GM18508 (cell line): ENCODE measurements at regions not wholly inside any gene's neighbourhood (a gene's known extent, or its start where the extent isn't known, plus 50 kb on each side); places are given as distances from the start of the nearest gene placed in this dataset.

Experiments used
- ATAC-seq: cut with Tn5 transposase; IDR thresholded peaks from one replicate; pipeline ENCODE4 v1.9.1; 2021; ENCODE audit warnings: moderate number of reproducible peaks; ENCODE audit not compliant: insufficient read depth, unreplicated experiment

DNA sequence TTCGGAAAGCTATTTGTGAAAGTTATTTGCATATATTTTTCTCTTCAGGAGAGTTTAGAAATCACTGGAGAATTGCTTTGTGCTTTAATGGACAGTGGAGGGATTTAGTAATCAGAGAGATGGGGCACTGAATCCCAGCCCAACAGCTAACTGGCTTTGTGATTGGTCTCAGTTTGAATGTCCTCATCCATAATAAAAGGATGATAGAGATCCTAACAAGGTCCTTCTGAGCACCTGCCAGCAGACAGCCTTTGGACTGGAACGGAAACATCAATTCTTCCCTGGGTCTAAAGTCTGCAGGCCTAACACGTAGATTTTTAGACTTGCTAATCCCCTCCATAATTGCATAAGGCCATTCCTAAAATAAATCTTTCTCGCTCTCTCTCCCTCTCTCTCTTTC lies 112.0 kb upstream of the ADAMTS5 start:
- ATAC-seq: no peak

GRCh38 chr21:27077501-27077900 lies 110.6 kb upstream of the ADAMTS5 start:
- ATAC-seq: no peak

DNA sequence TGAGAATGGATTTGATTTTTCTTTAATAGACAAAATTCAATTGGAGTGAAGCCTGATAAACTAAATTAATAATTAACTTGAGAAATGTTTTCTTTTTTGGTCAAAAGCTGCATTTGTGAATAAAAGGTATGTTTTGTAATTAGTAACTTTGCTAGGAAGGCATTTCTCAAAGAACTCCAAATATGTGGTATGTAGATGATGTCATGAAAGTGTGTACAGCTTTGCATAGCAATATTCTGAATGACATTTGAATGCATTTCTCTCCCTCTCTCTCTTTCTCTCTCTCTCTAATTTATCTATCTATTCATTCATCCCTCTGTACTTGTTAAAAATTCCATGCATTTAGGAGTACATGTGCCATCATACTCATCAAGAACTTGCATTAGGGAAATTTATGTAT lies 109.1 kb upstream of the ADAMTS5 start:
- ATAC-seq: no peak

DNA sequence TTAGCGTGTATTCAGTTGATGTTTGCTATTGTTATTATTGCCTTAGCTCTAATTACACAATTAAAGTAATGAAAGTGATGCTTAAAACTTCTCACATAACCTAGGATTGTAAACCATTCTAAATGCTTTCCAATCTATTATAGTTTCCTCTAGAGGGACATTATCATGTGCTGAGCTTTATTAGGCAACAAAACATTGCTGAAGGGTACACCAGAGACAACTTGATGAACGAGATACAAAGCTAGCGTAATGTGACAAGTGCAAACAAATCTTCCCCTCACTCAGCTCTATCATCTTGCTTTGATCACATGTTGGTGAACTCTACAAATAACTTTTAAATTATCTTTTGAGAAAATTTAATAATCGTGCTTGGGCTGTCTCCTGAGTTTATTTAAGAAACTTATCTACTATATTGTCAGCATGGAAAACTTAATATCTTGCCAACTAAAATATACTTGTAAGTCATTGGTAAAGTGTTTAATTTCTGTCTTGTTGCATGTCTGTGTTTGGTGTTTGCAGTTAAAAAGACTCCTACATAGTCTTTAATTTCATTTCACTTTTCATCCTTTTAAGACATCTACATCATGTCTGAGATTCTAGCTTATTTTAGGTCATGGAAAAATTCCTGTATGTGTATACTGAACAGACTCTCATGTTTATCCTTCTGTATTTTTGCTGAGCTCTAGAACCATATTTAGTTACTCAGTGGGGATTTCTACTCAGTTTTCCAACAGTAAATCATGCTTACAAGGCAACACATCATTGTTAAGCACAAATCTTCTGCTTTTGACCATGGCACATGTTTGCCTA lies 104.2 kb upstream of the ADAMTS5 start:
- ATAC-seq: no peak

- ATAC-seq: no peak
Measured at GRCh38 chr21:27068811-27069210, 101.9 kb upstream of the ADAMTS5 start.

GRCh38 chr21:27067226-27067625 lies 100.3 kb upstream of the ADAMTS5 start:
- ATAC-seq: no peak

DNA sequence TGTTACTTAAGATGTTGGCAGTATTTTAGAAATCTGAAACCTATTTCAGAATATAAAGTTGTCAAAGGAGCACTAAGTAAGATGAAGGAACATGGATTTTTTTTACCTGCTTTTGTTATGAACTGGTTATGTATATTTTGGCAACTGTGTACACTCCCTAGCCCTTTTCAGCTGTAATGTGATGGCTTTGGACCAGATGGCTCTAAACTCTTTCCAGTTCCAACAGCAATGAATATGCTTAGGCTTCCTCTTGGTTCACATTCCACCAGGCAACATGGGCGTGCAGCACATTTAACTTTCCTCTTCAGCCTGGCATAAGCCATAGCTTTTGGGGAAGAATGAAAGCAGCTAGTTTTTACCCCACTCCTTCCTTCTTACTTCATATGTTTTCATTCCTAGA lies 95.6 kb upstream of the ADAMTS5 start:
- no peak for ATAC-seq

- ATAC-seq: no peak
Measured at GRCh38 chr21:27061770-27062169, 94.9 kb upstream of the ADAMTS5 start.

- no peak for ATAC-seq
Measured at GRCh38 chr21:27060190-27060589, 93.3 kb upstream of the ADAMTS5 start.

- ATAC-seq: no peak
Measured at GRCh38 chr21:27058673-27059605, 92.1 kb upstream of the ADAMTS5 start.

DNA sequence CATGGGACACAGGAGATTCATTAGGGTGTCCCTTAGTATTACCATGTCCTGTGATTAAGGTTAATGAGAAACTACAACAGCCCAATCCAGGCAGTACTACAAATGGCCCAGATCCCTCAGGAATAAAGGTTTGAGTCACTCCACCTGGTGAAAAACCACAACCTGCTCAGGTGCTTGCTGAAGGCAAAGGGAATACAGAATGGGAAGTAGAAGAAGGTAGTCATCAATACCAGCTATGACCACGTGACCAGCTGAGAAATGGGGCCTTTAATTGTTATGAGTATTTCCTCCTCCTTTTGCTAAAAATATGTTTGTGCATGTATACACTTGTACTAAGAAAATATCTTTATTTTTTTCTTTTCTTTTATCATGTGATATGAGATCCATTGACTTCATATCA lies 91.1 kb upstream of the ADAMTS5 start:
- no peak for ATAC-seq

DNA sequence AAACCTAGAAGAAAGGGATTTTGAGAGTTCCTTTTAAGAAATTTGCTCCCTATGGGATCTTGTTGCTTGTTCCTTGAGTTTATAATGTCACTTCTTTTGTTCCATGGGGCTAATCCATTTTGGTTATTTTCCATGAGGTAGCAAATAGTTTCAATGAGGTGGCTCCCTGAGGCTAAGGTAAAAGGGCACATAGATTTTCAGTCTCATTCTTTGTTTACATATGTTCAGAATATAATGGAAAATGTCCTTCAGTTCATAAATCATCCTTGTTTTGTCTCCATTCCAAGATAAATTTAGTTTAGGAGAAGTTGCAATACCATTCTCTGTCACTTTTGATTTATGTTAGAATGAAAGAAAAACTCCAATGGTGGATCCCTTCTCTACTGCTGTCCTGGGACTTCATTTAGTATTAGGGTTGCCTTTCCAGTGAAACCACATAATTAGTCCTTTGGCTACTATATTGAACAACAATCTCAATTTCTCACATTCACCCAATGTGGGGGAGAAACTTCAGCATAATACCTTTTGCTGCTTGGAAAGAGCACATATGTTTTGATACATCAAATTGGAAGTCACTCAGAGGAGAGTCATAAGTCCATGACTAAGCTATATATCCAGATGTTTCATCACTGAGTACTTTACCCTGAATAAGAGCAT lies 80.9 kb upstream of the ADAMTS5 start:
- no peak for ATAC-seq

DNA sequence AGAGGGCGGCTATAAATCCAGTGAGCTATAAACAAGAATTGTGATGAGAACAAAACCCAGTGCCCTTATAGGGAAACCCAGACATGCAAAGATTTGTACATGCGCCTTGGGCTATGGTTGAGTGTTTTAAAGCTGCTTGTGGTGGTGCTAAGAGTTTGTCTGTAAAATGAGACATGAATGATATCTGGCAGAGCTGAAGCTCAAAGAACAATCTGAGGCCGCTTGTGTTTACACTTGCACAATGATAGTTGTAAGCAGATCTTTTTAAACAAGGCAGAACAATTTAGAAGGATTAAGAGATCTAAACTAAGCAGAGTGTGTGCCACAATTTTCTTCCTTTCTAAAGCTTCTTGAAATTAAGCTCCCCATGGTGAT lies 80.4 kb upstream of the ADAMTS5 start:
- no peak for ATAC-seq

DNA sequence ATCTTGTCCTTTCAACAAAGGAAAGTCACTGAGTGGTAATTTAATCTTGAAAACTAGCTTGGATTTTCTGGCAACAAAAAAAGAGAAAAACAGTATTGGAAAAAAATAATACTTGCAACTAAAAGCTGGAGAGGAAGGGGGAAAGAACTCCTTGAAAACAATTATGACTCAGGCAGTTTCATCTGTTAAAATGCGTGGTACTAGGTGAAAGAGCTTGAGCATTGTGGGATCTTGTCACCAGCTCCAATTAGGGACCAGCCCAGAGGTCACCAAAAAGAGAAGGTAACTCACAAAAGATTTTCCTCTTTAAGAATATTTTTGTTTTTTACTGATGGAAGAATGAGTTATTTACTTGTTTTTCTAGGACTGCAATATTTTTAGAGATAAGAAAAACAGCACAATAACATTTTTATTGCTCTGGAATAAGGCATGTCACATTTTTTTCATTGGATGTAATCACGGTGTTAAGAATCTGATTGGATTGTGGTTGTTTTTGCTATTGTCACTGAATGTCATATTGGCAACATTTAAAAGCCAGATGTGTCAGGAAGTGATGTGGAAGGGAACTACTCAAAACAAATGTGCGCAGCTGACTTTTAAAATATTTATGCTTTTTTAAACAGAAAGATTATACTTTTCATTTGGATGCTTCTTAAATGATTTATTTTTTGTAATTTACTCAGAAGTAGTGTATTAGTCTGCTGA lies 78.5 kb upstream of the ADAMTS5 start:
- ATAC-seq: no peak

- ATAC-seq: no peak
Measured at GRCh38 chr21:27043377-27043776, 76.5 kb upstream of the ADAMTS5 start.

DNA sequence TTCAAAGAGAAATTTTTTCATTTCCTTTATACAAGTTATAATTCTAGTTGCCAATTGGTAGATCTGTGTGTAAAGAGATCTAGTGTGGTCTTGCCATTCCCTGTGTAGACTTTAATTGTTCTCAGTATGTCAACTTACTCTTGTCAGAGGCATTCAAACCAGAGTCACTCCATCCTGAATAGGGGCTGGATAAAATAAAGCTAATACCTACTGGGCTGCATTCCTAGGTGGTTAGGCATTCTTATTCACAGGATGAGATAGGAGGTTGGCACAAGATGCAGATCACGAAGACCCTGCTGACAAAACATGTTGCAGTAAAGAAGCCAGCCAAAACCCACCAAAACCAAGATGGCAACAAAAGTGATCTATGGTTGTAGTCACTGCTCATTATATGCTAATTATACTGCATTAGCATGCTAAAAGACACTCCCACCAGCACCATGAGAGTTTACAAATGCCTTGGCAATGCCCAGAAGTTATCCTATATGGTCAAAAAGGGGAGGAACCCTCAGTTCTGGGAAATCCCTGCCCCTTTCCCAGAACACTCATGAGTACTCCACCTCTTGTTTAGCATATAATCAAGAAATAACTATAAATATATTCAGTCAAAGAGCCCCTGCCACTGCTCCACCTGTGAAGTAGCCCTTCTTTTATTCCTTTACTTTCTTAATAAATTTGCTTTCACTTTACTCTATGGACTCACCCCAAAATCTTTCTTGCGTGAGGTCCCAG lies 74.0 kb upstream of the ADAMTS5 start:
- ATAC-seq: no peak

DNA sequence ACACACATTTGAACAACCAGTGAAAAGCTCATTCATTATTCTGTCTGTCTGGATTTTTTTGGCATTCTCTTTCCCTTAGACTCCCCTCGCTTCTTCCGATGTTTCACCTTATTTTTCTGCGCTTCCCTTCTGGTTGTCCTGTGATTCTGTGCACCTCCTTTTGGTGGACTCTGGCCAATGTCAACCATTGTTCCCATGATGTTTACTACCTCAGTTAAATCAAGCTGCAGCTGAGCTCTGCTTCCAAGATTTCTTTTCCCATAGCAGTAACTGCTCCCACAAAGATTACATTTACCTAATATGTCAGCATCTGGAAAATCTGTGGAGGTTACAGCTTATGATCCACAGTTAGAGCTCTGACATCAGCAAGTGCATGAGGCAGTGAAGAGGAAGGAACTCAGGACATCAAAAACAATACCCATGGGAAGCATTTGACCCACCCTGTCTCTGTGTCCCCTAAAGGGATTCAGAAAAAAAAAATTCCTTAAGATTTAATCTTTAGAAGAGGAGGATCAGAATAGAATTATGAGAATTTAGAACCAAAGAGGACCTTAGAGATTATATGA lies 69.9 kb upstream of the ADAMTS5 start:
- ATAC-seq: no peak

GRCh38 chr21:27035791-27036190 lies 68.9 kb upstream of the ADAMTS5 start:
- no peak for ATAC-seq

DNA sequence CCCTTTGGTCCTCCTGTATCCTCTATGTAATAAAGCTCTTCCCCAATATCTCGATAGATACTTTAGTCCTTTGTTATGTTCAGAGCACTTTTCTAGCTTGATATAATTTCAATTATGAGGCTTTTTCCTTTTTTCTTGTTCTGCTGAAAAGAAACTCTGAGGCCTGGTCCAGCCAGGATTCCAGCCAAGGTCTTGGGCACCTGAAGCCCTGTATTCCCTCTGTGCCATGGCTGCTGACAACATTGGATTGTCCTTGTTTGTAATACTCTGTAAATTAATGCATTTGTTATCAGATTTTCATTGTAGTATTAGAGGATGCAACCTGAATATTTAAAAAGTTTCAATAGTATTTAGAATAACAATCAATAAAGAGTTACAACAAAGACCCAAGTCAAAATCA lies 67.9 kb upstream of the ADAMTS5 start:
- no peak for ATAC-seq
